Tibial nerve (tissue), 4 donors: ENCODE measurements at regions not wholly inside any gene's neighbourhood (a gene's known extent, or its start where the extent isn't known, plus 50 kb on each side); places are given as distances from the start of the nearest gene placed in this dataset.
A peak's percentile ranks its signal among the peaks of the same experiment; 100 is the strongest.

ENCODE experiments used
- DNase-seq, 2 donors: peaks; one replicate each; pipeline ENCODE4 v3.0.0-alpha.2; 2019; ENCODE audit warnings: low spot score in 2 of 2
- H3K27ac ChIP-seq, 4 donors: fragments of 200-600 bp; sonication (generic) in 3 of 4; one replicate each; pipeline ENCODE4 v1.5.1; 2017 to 2019; ENCODE audit warnings: mild to moderate bottlenecking in 1 of 4
- H3K27me3 ChIP-seq, 2 donors: fragments of 200-600 bp; sonication (generic) in 1 of 2; one replicate each; pipeline versions ENCODE4 v1.5.1 to v1.6.0; 2017 to 2019
- H3K36me3 ChIP-seq, 3 donors: fragments of 200-600 bp; sonication (generic); one replicate each; pipeline ENCODE4 v1.5.1; 2018 to 2019
- H3K4me1 ChIP-seq, 4 donors: fragments of 200-600 bp; sonication (generic) in 3 of 4; one replicate each; pipeline ENCODE4 v1.5.1; 2017 to 2019
- H3K4me3 ChIP-seq, 4 donors: fragments of 200-600 bp; sonication (generic) in 3 of 4; one replicate each; pipeline ENCODE4 v1.5.1; 2017 to 2019; ENCODE audit warnings: mild to moderate bottlenecking in 1 of 4, moderate library complexity in 1 of 4
- H3K9me3 ChIP-seq, 4 donors: fragments of 200-600 bp; sonication (generic) in 3 of 4; one replicate each; pipeline ENCODE4 v1.5.1; 2017 to 2019
- CTCF ChIP-seq, 5 experiments: fragments of 200-600 bp in 3 of 5; fragments of 450-650 bp in 2 of 5; sonication (generic) in 3 of 5; IDR thresholded peaks; one replicate each; pipeline ENCODE4 v1.5.1; 2016 to 2019; ENCODE audit warnings: antibody characterized with exemption in 5 of 5, mild to moderate bottlenecking in 3 of 5, moderate library complexity in 2 of 5
- EP300 ChIP-seq, 2 donors: sonication (generic); formaldehyde crosslinking; IDR thresholded peaks; one replicate each; pipeline ENCODE4 v1.6.1; 2017; ENCODE audit warnings: antibody characterized with exemption in 2 of 2, mild to moderate bottlenecking in 1 of 2
- POLR2A ChIP-seq, 2 donors: fragments of 450-650 bp; IDR thresholded peaks; one replicate each; pipeline ENCODE4 v1.6.1; 2017; ENCODE audit warnings: antibody characterized with exemption in 2 of 2, mild to moderate bottlenecking in 2 of 2, moderate library complexity in 2 of 2
- WGBS, 2 donors: methylation state at CpG; one replicate each; pipeline ENCODE4 v1.1.5; 2018; 5-methylcytosine and 5-hydroxymethylcytosine counted together

- DNase-seq, result peak in 1 of 2 donors; percentile 55
- Histone ChIP-seq H3K9me3 (no peaks in the 10 kb centered on the region), H3K4me1 (peaks cover 0 to 37% (median 9%) of the 10 kb centered on the region in 4 donors), H3K36me3 (no peaks in the 10 kb centered on the region), H3K27ac (peak overlapping the region in 2 of 4 donors; percentile 52 to 63), H3K27me3 (no peaks in the 10 kb centered on the region), H3K4me3 (peak overlapping the region in 1 of 4 donors; percentile 23)
- no peak for TF ChIP-seq CTCF (IDR thresholded peaks at IDR 0.05)
- peak; percentile 52 to 90 for TF ChIP-seq EP300 (IDR thresholded peaks at IDR 0.05)
- WGBS, 2 donors, result 37 to 41% methylated on average over 10 of the region's 10 CpGs
Measured at GRCh38 chr2:226118471-226119429, 680.9 kb downstream of the IRS1 start.

GRCh38 chr2:226117510-226118065 is 682.0 kb downstream of the IRS1 start:
- 60 to 78% methylated on average over 3 of the region's 3 CpGs for WGBS, 2 donors
- H3K9me3 ChIP-seq, result no peaks in the 10 kb centered on the region
- no peaks in the 10 kb centered on the region for H3K27me3 ChIP-seq
- TF ChIP-seq EP300 (IDR thresholded peaks at IDR 0.05) (no peak), CTCF (IDR thresholded peaks at IDR 0.05) (no peak), POLR2A (IDR thresholded peaks at IDR 0.05) (no peak)
- H3K36me3 ChIP-seq, result no peaks in the 10 kb centered on the region
- no peak for DNase-seq
- H3K4me1 ChIP-seq, result peaks cover 0 to 28% (median 7%) of the 10 kb centered on the region in 4 donors
- H3K27ac ChIP-seq, result no peak overlapping the region
- H3K4me3 ChIP-seq, result no peak overlapping the region

- Histone ChIP-seq H3K36me3 (no peaks in the 10 kb centered on the region), H3K27me3 (no peaks in the 10 kb centered on the region), H3K4me1 (peaks cover 0 to 23% (median 4%) of the 10 kb centered on the region in 4 donors), H3K4me3 (no peak overlapping the region), H3K9me3 (no peaks in the 10 kb centered on the region), H3K27ac (no peak overlapping the region)
- no peak for DNase-seq
- TF ChIP-seq POLR2A (IDR thresholded peaks at IDR 0.05) (no peak), CTCF (IDR thresholded peaks at IDR 0.05) (no peak), EP300 (IDR thresholded peaks at IDR 0.05) (no peak)
- 84 to 88% methylated on average over 3 of the region's 3 CpGs for WGBS, 2 donors
Measured at GRCh38 chr2:226116346-226116745, 683.3 kb downstream of the IRS1 start.

- no peak overlapping the region for H3K4me3 ChIP-seq
- H3K9me3 ChIP-seq, result no peaks in the 10 kb centered on the region
- H3K4me1 ChIP-seq, result peaks cover 0 to 18% (median 2%) of the 10 kb centered on the region in 4 donors
- 94% methylated on average over 1 of the region's 1 CpG for WGBS, 2 donors
- H3K27me3 ChIP-seq, result no peaks in the 10 kb centered on the region
- TF ChIP-seq EP300 (IDR thresholded peaks at IDR 0.05) (no peak), CTCF (IDR thresholded peaks at IDR 0.05) (no peak), POLR2A (IDR thresholded peaks at IDR 0.05) (no peak)
- no peaks in the 10 kb centered on the region for H3K36me3 ChIP-seq
- no peak overlapping the region for H3K27ac ChIP-seq
- DNase-seq, result no peak
Measured at GRCh38 chr2:226115832-226116200, 683.8 kb downstream of the IRS1 start.
